Stimulated activated CD8-positive, alpha-beta memory T cell treated with anti-CD3 and anti-CD28 coated beads, Interleukin-15, amount 100 ng/mL, for 48 hours (primary cell): ENCODE measurements at regions not wholly inside any gene's neighbourhood (a gene's known extent, or its start where the extent isn't known, plus 50 kb on each side); places are given as distances from the start of the nearest gene placed in this dataset.

Experiments used
- DNase-seq, 2 donors: peaks; one replicate each; pipeline ENCODE4 v3.0.0-alpha.2; 2020; ENCODE audit warnings: low read depth in 2 of 2

GRCh38 chr14:98864211-98864610 is 407.8 kb downstream of the BCL11B start:
- DNase-seq: no peak

- no peak for DNase-seq
Measured at GRCh38 chr14:98867146-98867545, 404.9 kb downstream of the BCL11B start.

- DNase-seq: no peak
Measured at GRCh38 chr14:98867726-98868125, 404.3 kb downstream of the BCL11B start.

GRCh38 chr14:98868866-98869265 is 403.1 kb downstream of the BCL11B start:
- DNase-seq: no peak

- no peak for DNase-seq
Measured at GRCh38 chr14:98871796-98872195, 400.2 kb downstream of the BCL11B start.

GRCh38 chr14:98877065-98877464 is 394.9 kb downstream of the BCL11B start:
- DNase-seq: no peak

- DNase-seq: no peak
Measured at GRCh38 chr14:98878282-98878681, 393.7 kb downstream of the BCL11B start.

- DNase-seq: no peak
Measured at GRCh38 chr14:98886982-98887381, 385.0 kb downstream of the BCL11B start.

GRCh38 chr14:98888281-98888680 is 383.7 kb downstream of the BCL11B start:
- no peak for DNase-seq

GRCh38 chr14:98888927-98889835 is 382.8 kb downstream of the BCL11B start:
- DNase-seq: no peak

GRCh38 chr14:98889836-98890185 is 382.2 kb downstream of the BCL11B start:
- DNase-seq: no peak

- no peak for DNase-seq
Measured at GRCh38 chr14:98890556-98891340, 381.2 kb downstream of the BCL11B start.

GRCh38 chr14:98893675-98894074 is 378.3 kb downstream of the BCL11B start:
- no peak for DNase-seq

- no peak for DNase-seq
Measured at GRCh38 chr14:98894600-98894999, 377.4 kb downstream of the BCL11B start.

GRCh38 chr14:98896449-98896848 is 375.5 kb downstream of the BCL11B start:
- DNase-seq: no peak

- DNase-seq: no peak
Measured at GRCh38 chr14:98897605-98898309, 374.2 kb downstream of the BCL11B start.

- no peak for DNase-seq
Measured at GRCh38 chr14:98899441-98899840, 372.6 kb downstream of the BCL11B start.

- DNase-seq: no peak
Measured at GRCh38 chr14:98900236-98900635, 371.8 kb downstream of the BCL11B start.

- no peak for DNase-seq
Measured at GRCh38 chr14:98900798-98901197, 371.2 kb downstream of the BCL11B start.

- no peak for DNase-seq
Measured at GRCh38 chr14:98901511-98902205, 370.3 kb downstream of the BCL11B start.

- no peak for DNase-seq
Measured at GRCh38 chr14:98903371-98903770, 368.6 kb downstream of the BCL11B start.

GRCh38 chr14:98904677-98905076 is 367.3 kb downstream of the BCL11B start:
- no peak for DNase-seq
